Stimulated activated CD4-positive, alpha-beta T cell treated with anti-CD3 and anti-CD28 coated beads, Interleukin-15, amount 100 ng/mL, for 48 hours (primary cell): ENCODE measurements at regions not wholly inside any gene's neighbourhood (a gene's known extent, or its start where the extent isn't known, plus 50 kb on each side); places are given as distances from the start of the nearest gene placed in this dataset.
A peak's percentile ranks its signal among the peaks of the same experiment; 100 is the strongest.
"Not testable (repeated sequence)": the region's sequence is repeated elsewhere in the genome, so short reads cannot be mapped to it uniquely, and the experiment has no call there.

ENCODE experiments used
- DNase-seq, 2 donors: peaks; one replicate each; pipeline ENCODE4 v3.0.0-alpha.2; 2020; ENCODE audit warnings: low read depth in 2 of 2

GRCh38 chr7:149995369-149996026, 121.7 kb downstream of the ATP6V0E2 start:
- not testable (repeated sequence) for DNase-seq

GRCh38 chr7:150000780-150001599, 127.2 kb downstream of the ATP6V0E2 start:
- peak in 1 of 2 donors; percentile 4 for DNase-seq

- no peak for DNase-seq
Measured at GRCh38 chr7:150003304-150003810, 129.6 kb downstream of the ATP6V0E2 start.

- DNase-seq, result not testable (repeated sequence)
Measured at GRCh38 chr7:150003973-150004372, 130.2 kb downstream of the ATP6V0E2 start.

- not testable (repeated sequence) for DNase-seq
Measured at GRCh38 chr7:150004843-150005242, 131.1 kb downstream of the ATP6V0E2 start.

GRCh38 chr7:150009620-150010303, 136.0 kb downstream of the ATP6V0E2 start:
- DNase-seq, result not testable (repeated sequence)

- DNase-seq, result not testable (repeated sequence)
Measured at GRCh38 chr7:150016651-150017189, 143.0 kb downstream of the ATP6V0E2 start.

- not testable (repeated sequence) for DNase-seq
Measured at GRCh38 chr7:150020210-150020609, 146.4 kb downstream of the ATP6V0E2 start.

- not testable (repeated sequence) for DNase-seq
Measured at GRCh38 chr7:150024550-150025490, 151.1 kb downstream of the ATP6V0E2 start.

- DNase-seq, result not testable (repeated sequence)
Measured at GRCh38 chr7:150025802-150026201, 152.0 kb downstream of the ATP6V0E2 start.

- DNase-seq, result not testable (repeated sequence)
Measured at GRCh38 chr7:150028344-150029012, 154.7 kb downstream of the ATP6V0E2 start.

GRCh38 chr7:150029013-150029389, 155.2 kb downstream of the ATP6V0E2 start:
- not testable (repeated sequence) for DNase-seq

- DNase-seq, result not testable (repeated sequence)
Measured at GRCh38 chr7:150031733-150032132, 158.0 kb downstream of the ATP6V0E2 start.

GRCh38 chr7:150033711-150034110, 159.9 kb downstream of the ATP6V0E2 start:
- DNase-seq, result not testable (repeated sequence)

GRCh38 chr7:150035769-150036168, 162.0 kb downstream of the ATP6V0E2 start:
- not testable (repeated sequence) for DNase-seq

- DNase-seq, result not testable (repeated sequence)
Measured at GRCh38 chr7:150039061-150039460, 165.3 kb downstream of the ATP6V0E2 start.

GRCh38 chr7:150042281-150042680, 168.5 kb downstream of the ATP6V0E2 start:
- not testable (repeated sequence) for DNase-seq

- DNase-seq, result not testable (repeated sequence)
Measured at GRCh38 chr7:150044771-150045170, 171.0 kb downstream of the ATP6V0E2 start.

- not testable (repeated sequence) for DNase-seq
Measured at GRCh38 chr7:150045596-150045995, 171.8 kb downstream of the ATP6V0E2 start.
